ENCODE measurements at regions not wholly inside any gene's neighbourhood (a gene's known extent, or its start where the extent isn't known, plus 50 kb on each side); places are given as distances from the start of the nearest gene placed in this dataset.

DNA sequence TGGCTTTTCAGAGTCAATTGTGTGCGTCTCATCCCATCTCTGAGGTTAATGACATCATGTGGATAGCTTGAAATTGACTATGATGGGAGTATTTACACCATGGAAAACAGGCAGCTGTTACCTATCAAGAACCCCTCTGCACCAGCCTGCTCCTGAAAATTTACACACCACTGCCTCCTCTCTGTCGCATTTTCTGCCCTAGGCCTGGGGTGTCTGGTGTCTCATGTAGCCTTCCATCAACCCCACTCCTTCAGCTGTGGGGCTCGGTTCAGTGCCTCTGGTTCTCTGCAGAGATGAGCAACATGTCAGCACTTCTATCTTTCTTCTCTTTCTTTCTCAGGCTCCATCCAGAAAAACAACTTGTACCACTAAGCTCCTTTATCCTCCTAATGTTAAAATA, 600.5 kb downstream of the TYW1 start:
- Histone ChIP-seq H3K27me3 (ENCODE audit: control insufficient read depth in 4 of 4, insufficient read depth in 4 of 4, low read length in 3 of 4) (peaks cover 0 to 2% (median 0%) of the 10 kb centered on the region in 4 donors), H3K36me3 (ENCODE audit: control insufficient read depth in 4 of 4, insufficient read depth in 3 of 4, low read depth in 1 of 4, low read length in 3 of 4) (no peaks in the 10 kb centered on the region), H3K27ac (ENCODE audit: low read depth in 1 of 2, low read length in 2 of 2) (no peak overlapping the region), H3K9me3 (ENCODE audit: control insufficient read depth in 4 of 4, low read length in 3 of 4) (no peaks in the 10 kb centered on the region), H3K4me1 (ENCODE audit: control insufficient read depth in 4 of 4, insufficient read depth in 4 of 4, low read length in 3 of 4) (no peaks in the 10 kb centered on the region), H3K9ac (ENCODE audit: low read depth in 1 of 2, low read length in 2 of 2) (no peak overlapping the region), H3K4me3 (ENCODE audit: low read depth in 1 of 3, low read length in 3 of 3) (no peak overlapping the region)
- no peak for DNase-seq (ENCODE audit: low spot score)
- TF ChIP-seq HNF4A (conservative IDR thresholded peaks at IDR 0.05) = no peak
- TF ChIP-seq, protein P1, sequence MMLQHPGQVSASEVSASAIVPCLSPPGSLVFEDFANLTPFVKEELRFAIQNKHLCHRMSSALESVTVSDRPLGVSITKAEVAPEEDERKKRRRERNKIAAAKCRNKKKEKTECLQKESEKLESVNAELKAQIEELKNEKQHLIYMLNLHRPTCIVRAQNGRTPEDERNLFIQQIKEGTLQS (IDR thresholded peaks at IDR 0.05) = no peak
- TF ChIP-seq, protein P2, sequence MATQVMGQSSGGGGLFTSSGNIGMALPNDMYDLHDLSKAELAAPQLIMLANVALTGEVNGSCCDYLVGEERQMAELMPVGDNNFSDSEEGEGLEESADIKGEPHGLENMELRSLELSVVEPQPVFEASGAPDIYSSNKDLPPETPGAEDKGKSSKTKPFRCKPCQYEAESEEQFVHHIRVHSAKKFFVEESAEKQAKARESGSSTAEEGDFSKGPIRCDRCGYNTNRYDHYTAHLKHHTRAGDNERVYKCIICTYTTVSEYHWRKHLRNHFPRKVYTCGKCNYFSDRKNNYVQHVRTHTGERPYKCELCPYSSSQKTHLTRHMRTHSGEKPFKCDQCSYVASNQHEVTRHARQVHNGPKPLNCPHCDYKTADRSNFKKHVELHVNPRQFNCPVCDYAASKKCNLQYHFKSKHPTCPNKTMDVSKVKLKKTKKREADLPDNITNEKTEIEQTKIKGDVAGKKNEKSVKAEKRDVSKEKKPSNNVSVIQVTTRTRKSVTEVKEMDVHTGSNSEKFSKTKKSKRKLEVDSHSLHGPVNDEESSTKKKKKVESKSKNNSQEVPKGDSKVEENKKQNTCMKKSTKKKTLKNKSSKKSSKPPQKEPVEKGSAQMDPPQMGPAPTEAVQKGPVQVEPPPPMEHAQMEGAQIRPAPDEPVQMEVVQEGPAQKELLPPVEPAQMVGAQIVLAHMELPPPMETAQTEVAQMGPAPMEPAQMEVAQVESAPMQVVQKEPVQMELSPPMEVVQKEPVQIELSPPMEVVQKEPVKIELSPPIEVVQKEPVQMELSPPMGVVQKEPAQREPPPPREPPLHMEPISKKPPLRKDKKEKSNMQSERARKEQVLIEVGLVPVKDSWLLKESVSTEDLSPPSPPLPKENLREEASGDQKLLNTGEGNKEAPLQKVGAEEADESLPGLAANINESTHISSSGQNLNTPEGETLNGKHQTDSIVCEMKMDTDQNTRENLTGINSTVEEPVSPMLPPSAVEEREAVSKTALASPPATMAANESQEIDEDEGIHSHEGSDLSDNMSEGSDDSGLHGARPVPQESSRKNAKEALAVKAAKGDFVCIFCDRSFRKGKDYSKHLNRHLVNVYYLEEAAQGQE (IDR thresholded peaks at IDR 0.05) = no peak
- TF ChIP-seq, protein P3, sequence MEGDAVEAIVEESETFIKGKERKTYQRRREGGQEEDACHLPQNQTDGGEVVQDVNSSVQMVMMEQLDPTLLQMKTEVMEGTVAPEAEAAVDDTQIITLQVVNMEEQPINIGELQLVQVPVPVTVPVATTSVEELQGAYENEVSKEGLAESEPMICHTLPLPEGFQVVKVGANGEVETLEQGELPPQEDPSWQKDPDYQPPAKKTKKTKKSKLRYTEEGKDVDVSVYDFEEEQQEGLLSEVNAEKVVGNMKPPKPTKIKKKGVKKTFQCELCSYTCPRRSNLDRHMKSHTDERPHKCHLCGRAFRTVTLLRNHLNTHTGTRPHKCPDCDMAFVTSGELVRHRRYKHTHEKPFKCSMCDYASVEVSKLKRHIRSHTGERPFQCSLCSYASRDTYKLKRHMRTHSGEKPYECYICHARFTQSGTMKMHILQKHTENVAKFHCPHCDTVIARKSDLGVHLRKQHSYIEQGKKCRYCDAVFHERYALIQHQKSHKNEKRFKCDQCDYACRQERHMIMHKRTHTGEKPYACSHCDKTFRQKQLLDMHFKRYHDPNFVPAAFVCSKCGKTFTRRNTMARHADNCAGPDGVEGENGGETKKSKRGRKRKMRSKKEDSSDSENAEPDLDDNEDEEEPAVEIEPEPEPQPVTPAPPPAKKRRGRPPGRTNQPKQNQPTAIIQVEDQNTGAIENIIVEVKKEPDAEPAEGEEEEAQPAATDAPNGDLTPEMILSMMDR (IDR thresholded peaks at IDR 0.05; ENCODE audit: low read depth, low read length, missing input control) = no peak
- TF ChIP-seq HNF4G (IDR thresholded peaks at IDR 0.05) = no peak
- no peak for TF ChIP-seq FOXA2 (IDR thresholded peaks at IDR 0.05)
- TF ChIP-seq, protein P4, sequence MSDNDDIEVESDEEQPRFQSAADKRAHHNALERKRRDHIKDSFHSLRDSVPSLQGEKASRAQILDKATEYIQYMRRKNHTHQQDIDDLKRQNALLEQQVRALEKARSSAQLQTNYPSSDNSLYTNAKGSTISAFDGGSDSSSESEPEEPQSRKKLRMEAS (IDR thresholded peaks at IDR 0.05) = no peak
- no peak for TF ChIP-seq FOXA1 (IDR thresholded peaks at IDR 0.05)
- no peak for TF ChIP-seq SP1 (IDR thresholded peaks at IDR 0.05)
- no peak for TF ChIP-seq EGR1 (IDR thresholded peaks at IDR 0.05; ENCODE audit: low read depth in 2 of 2)
- no peak for TF ChIP-seq RXRA (IDR thresholded peaks at IDR 0.05)
- no peak for TF ChIP-seq GABPA (IDR thresholded peaks at IDR 0.05 in 1 of 2, conservative IDR thresholded peaks at IDR 0.05 in 1 of 2)
- TF ChIP-seq NR2F2 (IDR thresholded peaks at IDR 0.05) = no peak
- TF ChIP-seq, protein P5, sequence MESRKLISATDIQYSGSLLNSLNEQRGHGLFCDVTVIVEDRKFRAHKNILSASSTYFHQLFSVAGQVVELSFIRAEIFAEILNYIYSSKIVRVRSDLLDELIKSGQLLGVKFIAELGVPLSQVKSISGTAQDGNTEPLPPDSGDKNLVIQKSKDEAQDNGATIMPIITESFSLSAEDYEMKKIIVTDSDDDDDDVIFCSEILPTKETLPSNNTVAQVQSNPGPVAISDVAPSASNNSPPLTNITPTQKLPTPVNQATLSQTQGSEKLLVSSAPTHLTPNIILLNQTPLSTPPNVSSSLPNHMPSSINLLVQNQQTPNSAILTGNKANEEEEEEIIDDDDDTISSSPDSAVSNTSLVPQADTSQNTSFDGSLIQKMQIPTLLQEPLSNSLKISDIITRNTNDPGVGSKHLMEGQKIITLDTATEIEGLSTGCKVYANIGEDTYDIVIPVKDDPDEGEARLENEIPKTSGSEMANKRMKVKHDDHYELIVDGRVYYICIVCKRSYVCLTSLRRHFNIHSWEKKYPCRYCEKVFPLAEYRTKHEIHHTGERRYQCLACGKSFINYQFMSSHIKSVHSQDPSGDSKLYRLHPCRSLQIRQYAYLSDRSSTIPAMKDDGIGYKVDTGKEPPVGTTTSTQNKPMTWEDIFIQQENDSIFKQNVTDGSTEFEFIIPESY (IDR thresholded peaks at IDR 0.05) = no peak
- no peak for TF ChIP-seq JUND (IDR thresholded peaks at IDR 0.05)
- no peak for TF ChIP-seq YY1 (IDR thresholded peaks at IDR 0.05)
- WGBS = 90% methylated on average over 3 of the region's 3 CpGs

DNA sequence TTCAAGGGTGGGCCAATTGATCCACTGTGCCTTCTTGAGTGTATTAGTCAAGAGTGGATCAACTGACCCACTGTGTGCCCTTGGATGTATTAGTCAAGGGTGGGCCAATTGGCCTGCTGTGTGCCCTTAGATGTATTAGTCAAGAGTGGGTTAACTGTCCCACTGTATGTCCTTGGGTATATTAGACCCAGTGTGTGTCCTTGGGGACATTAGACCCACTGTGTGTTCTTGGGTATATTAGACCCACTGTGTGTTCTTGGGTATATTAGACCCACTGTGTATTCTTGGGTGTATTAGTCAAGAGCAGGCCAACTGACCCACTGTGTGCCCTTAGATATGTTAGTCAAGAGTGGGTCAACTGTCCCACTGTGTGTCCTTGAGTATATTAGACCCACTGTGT, 601.8 kb downstream of the TYW1 start:
- Histone ChIP-seq H3K27ac (ENCODE audit: low read depth in 1 of 2, low read length in 2 of 2) (no peak overlapping the region), H3K36me3 (ENCODE audit: control insufficient read depth in 4 of 4, insufficient read depth in 3 of 4, low read depth in 1 of 4, low read length in 3 of 4) (no peaks in the 10 kb centered on the region), H3K27me3 (ENCODE audit: control insufficient read depth in 4 of 4, insufficient read depth in 4 of 4, low read length in 3 of 4) (peaks cover 0 to 2% (median 1%) of the 10 kb centered on the region in 4 donors), H3K9me3 (ENCODE audit: control insufficient read depth in 4 of 4, low read length in 3 of 4) (no peaks in the 10 kb centered on the region), H3K4me3 (ENCODE audit: low read depth in 1 of 3, low read length in 3 of 3) (no peak overlapping the region), H3K4me1 (ENCODE audit: control insufficient read depth in 4 of 4, insufficient read depth in 4 of 4, low read length in 3 of 4) (no peaks in the 10 kb centered on the region), H3K9ac (ENCODE audit: low read depth in 1 of 2, low read length in 2 of 2) (no peak overlapping the region)
- TF ChIP-seq, protein P2 (IDR thresholded peaks at IDR 0.05) = no peak
- no peak for TF ChIP-seq FOXA2 (IDR thresholded peaks at IDR 0.05)
- DNase-seq (ENCODE audit: low spot score) = no peak
